HG02571 (cell line): ENCODE measurements at regions not wholly inside any gene's neighbourhood (a gene's known extent, or its start where the extent isn't known, plus 50 kb on each side); places are given as distances from the start of the nearest gene placed in this dataset.

Experiments
- ATAC-seq: cut with Tn5 transposase; IDR thresholded peaks from one replicate; pipeline ENCODE4 v1.9.1; 2021; ENCODE audit warnings: mild to moderate bottlenecking, moderate library complexity; ENCODE audit not compliant: unreplicated experiment

DNA sequence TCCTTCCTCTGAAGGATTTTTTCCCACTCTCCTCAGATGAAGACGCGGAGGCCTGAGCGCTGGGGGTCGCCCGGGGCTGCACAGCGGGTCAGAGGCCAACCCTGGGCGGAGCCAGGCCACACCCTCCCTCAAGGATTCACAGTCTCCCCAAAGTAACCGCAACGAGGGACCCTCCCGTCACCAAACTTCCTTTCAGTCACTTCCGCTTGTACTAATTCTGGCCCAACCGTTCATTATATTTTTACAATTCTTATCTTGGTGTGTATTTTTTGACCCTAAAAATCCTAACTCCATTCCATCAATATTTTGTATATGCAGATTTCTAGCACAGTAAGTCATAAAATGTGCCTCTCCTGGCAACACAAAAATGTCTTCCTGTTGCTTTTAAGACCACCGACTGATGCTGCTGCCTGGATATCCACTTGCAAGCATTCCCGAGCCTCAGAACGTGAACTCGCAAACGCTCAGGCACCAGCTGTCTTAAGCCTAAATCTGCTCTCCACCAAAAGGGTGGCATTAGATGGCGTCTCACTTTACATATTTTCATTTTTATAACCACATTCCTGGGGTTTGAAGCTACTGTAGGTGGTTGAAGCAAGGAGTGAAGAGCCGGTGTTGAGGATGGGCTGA lies 128.0 kb downstream of the DLL1 start:
- no peak for ATAC-seq

- ATAC-seq, result no peak
Observed at GRCh38 chr6:170162011-170162774, 128.7 kb downstream of the DLL1 start.

DNA sequence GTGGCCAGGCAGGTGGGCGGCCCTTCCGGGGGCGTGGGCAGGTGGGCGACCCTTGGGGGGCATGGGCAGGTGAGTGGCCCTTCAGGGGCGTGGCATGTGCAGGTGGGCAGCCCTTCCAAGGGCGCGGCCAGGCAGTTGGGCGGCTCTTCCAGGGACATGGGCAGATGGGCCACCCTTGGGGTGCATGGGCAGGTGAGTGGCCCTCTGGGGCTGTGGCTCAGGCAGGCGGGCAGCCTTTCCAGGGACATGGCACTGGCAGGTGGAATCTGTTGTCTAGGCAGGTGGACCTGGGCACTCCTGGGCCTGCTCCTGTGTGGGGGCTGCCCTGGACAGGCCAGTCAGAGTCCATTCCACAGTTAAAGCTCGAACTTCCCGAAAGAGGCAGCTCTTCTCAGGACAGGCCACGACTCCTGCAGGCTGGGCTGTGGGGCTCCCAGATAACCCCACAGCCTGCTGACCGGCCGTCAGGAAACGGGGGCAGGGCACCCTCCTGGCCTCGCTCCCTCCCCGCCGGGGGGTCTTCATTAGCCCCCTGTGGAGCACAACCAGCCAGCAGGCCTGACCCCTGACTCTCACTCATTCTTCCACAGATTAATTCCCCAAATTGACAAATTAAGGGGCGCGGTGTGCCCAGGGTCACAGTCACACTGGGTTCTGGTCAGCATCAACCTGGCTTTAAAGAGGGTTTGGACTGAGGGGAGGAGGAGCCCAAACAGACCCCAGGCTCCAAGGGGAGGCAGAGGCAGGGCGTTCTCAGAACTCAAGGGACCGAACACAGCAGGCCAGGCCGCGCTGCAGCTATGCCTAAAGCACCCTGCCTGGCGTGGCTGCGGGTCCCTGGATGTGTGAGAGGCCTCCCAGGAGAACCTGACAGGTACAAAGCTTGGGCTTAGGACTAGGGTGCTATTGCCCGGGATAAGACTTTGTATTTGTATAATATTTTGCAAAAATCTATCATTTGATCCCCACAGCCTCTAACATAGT lies 130.0 kb downstream of the DLL1 start:
- no peak for ATAC-seq

GRCh38 chr6:170160031-170160627 lies 130.7 kb downstream of the DLL1 start:
- ATAC-seq, result no peak

DNA sequence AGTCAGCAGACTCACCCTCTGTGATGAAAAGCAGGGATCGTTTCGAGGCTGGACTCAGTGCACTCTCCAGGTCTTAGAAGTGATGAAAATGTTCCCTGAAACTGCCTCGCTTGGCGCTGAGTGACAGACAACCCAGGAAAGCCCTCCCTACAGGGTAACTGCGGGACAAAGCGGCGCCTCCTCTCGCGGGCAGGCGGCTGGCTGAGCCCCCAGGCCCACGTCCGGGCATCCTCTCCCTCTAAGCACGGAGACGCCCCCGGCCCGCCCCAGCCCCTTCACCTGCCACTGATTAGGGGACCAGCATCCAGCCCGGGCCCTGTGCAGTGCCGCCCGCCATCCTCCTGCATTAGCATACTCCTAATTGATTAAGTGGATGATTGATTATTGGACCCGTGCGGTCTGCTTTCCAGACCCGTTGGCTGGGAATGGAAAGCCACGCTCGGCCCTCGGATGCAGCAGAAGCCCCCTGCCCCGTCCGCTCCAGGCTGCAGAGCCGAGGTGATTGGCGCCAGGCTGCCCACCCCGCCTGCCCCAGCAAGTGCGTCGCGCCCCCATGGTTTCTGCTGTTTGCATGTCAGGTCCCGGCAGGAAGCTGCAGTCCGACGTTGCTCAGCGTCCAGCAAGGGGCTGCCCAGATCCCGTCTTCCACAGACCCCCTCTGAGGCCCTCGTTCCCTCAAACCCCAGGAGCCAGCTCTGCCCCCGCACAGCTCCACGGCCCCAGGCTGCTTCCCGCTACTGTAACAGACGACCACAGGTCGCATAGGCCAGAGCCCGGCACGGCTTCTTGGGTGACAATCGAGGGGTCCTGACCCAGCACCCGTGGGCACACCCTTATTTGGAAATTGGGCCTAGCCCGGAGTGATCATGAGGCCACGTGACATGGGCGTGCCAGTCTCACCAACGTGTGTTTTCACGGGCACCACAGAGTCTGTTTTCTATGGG lies 131.6 kb downstream of the DLL1 start:
- ATAC-seq, result no peak

GRCh38 chr6:170158296-170159021 lies 132.4 kb downstream of the DLL1 start:
- ATAC-seq, result no peak

GRCh38 chr6:170157567-170158218 lies 133.2 kb downstream of the DLL1 start:
- ATAC-seq, result no peak

GRCh38 chr6:170156448-170157375 lies 134.2 kb downstream of the DLL1 start:
- no peak for ATAC-seq

GRCh38 chr6:170155464-170156196 lies 135.2 kb downstream of the DLL1 start:
- no peak for ATAC-seq

DNA sequence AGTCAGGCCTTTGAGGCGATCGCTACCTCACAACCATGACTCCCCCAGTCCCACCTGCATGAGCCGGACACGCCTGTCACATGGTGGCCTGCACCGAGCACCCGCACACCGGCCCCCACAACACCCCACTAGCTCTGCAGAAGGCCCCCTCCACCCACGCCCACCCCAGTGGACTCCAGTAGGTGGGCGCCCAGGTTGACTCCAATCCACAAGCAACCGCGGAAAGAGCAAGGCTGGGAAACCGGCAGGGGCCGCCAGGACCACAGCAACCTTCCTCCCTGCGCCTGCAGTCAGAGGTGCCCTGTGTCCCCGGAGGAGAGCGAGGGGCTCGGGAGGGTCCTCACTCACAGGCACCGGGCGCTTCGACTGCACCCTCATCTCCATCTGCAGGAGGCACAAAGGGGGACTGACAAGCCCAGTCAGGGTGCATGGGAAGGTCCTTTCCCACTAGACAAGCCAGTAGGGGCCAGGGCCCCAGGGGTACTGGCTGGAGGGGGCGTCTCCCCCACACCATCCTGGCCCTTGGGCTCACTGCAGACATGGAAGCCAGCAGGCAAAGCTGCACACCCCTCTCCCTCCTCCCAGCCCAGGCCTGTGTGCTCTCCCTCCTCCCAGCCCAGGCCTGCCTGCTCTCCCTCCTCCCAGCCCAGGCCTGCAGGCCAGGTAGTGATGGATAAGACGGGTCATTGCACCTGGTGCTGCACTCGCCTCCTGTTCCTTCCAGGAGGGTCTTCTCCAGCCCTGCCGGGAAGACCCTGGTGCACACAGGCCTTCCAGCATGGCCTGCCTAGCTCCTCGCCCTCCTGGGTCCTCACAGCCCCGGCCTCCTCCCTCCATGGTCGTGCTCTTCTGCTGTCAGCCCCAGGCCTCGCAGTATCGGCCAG lies 137.2 kb downstream of the DLL1 start:
- ATAC-seq, result no peak

GRCh38 chr6:170152989-170153388 lies 137.9 kb downstream of the DLL1 start:
- no peak for ATAC-seq

DNA sequence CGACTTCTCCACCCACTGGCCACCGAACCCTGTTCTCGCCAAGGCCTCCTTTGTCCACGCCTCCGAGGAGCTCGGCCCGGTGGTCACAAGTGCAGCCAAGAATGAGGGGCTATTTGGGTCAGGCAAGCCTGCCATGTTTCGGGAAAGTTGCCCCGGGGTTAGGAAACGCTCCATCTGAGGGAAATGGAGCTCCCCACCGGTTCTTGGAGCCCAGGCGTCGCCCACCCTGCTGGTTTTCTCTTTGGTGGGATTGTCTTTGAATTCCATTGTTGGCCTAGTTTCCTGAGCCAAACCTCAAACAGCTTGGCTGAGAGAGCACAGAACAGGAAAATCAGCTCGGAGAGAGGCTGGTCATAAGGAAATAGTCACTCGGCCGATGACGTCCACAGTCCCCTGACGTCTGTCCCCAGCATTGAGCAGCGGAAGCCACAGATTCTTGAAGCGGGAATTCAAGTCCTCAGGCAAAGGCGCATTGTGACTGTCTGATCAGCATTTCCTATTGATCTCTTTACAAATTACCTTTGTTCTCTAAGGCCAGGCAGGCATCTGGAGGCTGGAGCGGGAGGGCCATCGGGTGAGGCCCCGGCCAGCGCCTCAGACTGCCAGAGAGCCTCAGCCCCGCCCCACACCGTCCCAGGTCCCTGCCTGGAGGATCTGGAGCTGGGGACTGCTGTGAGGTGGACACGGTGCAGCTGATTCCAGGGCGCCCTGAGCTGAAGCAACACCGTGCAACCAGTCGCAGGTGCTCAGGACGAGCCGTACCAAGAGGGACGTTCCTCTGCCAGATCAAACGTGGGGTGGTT lies 138.6 kb downstream of the DLL1 start:
- ATAC-seq, result no peak

DNA sequence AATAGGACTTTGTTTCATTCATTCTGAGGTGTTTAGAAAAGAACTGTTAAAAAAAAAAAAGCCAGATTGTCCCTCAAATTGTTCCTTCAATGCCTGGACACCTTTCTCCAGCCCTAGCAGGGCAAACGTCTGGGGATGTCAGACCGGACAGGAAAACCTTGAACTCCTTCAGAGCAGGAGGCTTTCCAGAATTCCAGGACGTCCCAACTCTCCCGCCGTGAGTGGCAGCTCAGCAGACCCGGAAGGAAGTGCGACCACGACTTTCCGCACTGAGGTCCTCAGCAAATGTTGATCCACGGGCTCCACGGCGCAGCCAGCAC lies 139.1 kb downstream of the DLL1 start:
- ATAC-seq, result no peak

DNA sequence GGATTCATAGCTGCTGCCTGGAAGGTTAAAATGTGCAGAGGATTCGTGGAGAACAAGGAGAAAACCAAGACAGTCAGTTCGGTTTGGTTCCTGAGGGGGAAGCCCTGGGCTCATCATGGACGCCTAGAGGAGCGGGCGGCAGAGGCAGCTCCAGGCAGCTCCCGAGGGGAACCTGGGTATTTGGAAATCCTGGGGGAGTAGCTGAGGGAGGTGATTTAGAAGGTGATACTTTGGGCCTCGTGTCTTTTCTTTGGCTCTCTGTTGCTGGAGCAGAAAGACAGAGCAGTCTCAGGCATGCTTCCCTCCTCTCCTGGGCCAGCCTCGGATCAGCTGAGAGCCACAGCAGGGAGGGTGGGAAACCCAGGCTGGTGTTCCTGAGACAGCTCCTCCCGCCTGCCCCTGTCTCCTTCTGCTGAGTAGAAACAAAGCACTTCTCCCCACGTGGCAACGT lies 139.5 kb downstream of the DLL1 start:
- ATAC-seq, result no peak

DNA sequence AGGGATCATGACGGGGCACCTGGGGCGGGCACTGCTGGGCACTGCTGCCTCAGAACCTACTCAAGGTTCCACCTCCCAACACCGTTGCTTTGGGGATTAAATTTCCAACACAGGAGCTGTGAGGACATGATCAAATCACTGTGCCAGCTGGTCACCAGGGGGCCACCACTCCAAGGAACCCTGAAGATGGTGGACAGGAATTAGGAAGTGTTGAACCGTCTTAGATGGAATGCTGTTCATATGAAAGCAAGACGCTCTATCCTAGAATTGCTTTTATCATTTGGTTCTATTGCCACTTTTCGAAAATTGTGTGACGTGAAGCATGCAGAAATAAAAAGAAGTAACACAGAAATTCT lies 140.3 kb downstream of the DLL1 start:
- ATAC-seq, result no peak
